NCI-H345 treated with DMSO at 0.1 percent for 48 hours (cell line): ENCODE measurements at regions not wholly inside any gene's neighbourhood (a gene's known extent, or its start where the extent isn't known, plus 50 kb on each side); places are given as distances from the start of the nearest gene placed in this dataset.

ENCODE experiments used
- DNase-seq: peaks from one replicate; lab custom pipeline; 2025; ENCODE audit not compliant: unreplicated experiment; lab: John Stamatoyannopoulos, UW

DNA sequence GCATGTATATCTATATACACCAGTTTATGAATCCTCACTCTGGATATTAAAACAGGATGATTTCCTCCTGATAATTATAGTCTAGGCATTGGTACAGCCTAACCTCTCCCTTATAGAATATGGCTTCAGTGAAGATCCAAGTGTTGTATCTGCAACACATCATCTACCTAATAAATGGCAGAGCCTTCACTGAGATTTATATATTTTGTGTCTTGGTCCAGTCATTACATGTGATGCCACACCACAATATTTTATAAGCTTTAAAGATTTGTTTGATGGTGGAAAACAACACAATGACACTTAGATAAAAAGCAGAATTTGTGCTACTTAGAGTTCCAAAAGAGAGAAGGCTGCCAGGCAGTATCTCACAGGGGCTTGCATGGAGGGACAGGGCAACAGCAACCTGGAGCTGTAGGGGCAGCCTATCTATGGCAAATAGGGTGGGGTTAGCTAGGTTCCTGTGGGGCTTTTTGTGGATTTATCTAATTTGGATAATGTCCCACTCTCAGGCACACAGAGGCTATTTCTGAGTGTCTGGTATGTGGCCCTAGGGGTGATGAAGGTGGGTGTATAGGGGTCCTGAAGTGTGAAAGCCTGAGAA is 1736.7 kb upstream of the PRR20A start:
- DNase-seq: no peak

DNA sequence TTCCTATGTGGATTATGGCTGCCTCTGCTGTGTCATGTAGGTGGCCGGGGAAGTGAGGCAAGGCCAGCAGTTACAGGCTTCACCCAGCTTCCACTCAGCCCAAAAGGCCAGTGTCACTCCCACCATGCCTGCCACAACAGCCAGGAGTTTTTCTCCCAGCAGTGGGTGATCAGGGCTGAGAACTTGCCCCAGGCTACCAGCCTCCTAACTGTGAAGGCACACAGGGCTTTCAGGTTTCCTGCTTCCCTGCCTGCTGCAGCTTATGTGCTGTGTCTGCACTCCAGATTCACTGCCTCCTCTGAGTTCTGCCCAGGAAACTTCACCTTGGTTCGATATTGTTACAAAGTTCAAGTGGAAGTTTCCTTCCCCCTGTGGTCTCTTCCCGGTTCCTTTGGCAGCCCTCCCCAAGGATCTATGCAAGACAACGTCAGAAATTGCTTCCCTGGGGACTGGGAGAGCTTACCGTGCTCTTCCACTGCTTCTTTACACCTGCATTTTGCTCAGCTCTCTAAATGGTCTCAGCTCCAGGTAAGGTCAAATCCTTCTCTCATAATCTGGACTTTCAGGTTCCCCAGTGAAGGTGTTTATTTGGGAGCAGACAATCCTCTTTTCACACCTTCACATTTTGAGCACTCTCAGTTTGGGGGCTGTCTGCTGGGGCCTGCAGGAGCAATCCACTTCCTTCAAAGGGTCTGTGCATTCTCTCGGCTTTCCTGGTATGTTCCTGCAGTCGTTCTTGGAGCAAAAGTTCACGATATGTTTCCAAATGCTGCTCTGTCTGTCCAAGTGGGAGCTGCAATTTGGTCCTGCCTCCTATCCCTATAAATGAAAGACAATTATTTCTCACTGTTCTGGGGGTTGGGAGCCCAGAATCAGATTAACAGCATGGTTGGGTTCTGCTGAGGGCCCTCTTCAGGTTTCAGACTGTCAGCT is 1730.1 kb upstream of the PRR20A start:
- no peak for DNase-seq

DNA sequence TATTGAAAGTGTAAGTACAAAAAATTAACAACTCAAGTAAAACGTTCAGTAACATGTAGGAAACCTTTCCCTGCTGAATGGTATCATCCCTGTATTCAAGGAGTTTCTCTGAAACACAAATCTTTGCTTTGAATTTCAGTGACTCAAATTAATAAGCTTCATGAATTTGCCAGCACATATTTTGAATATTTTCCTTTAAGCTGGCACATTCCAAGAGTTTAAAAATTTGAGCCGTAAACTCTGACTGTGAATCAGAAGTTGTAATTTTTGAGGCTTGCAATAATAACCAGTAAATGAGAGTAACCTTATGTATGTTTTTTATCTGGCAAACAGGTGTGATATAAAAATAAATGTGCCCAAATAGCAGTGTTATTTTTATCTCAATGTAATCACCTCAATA is 1722.6 kb upstream of the PRR20A start:
- DNase-seq: no peak

DNA sequence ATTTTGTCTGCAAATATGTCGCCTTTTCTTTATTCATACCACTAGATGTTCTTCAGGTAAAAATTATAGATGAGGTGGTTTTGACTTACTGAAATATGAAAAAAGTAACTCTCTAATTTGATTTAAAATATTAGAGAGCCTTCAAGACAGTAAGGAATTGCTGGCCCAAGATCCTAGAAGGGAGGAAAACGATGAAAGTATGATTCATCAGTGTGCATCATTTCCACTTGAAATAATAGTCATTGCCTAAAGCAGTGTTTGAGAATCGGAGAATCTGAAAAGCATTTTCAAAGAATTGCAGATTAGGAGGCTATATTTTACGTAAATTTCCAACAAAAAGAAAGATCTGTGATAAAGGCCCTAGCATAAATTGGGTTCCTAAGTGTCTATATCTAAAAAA is 1707.9 kb upstream of the PRR20A start:
- no peak for DNase-seq

DNA sequence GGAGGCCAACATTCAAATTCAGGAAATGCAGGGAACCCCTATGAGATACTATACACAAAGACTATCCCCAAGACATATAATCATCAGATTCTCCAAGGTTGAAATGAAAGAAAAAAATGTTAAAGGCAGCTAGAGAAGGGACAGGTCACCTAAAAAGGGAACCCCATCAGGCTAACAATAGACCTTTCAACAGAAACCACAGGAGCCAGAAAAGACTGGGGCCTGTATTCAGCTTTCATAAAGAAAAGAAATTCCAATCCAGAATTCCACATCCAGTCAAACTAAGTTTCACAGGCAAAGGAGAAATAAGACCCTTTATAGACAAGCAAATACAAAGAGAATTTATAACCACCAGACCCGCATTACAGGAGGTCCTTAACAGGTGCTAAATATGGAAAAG is 1703.6 kb upstream of the PRR20A start:
- DNase-seq: no peak

DNA sequence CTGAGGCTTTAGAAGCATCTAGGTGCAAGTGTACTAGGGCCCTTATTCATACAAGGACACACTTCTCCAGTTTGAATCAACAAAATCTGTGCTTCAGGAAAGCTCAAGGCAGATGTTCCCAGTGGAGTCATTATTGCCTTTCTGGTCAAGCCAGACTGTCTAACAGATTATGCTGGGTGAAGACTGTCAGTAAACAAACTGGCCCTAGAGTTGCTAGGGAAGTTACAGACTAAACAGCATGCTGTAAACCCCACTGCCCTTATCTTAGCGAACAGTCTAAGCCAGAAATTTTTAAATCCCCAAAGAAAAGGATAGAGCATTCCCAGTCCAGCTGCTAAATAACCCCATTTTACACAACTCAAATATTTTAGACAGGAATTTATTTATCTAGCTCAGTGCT is 1701.3 kb upstream of the PRR20A start:
- DNase-seq: no peak

DNA sequence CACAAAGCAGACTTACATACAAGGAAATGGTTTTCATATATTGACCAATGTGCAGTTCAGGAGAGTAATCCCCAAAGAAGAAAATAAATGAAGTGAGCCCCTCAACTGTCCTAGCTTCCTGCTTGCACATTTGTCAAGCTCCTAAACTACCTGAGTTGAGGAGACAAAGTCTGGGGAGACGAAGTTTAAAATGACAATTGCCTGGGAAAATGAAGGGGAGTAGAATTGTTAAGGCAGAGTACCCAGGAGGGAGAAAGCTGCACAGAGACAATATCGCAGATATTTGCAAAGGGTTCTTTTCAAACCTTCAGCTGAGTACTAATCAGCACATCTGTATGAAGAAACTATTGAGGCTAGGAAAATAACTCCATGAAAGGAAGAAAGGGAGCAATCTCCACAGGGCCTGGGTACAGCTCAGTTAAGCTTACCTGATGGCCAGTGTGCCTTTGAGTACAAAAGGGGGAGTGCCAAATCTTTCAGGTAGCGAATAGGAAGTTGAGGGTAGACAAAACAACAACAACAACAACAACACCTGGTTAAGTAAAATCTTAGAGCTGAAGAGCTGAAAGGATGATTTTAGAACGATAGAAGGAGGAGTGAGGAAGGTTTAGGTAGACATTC is 1700.1 kb upstream of the PRR20A start:
- DNase-seq: no peak

DNA sequence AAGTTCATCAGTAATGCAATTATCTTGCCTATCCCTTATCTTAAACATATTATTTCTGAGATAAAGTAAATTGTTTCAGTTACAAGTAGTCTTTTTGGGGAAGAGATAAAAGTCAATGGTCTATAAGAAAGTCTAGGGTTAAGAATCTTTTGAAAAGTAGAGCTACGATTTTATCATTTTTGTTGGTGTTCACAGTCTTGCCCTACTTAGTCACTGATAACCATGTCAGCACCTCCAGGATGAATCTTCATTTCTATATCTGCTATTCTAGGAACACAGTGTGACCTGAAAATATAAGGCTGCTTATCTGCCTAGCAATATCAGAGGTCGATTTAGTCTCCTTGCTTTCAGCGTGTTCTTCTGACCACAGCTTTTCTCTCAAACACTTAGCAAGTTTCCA is 1676.5 kb upstream of the PRR20A start:
- no peak for DNase-seq

DNA sequence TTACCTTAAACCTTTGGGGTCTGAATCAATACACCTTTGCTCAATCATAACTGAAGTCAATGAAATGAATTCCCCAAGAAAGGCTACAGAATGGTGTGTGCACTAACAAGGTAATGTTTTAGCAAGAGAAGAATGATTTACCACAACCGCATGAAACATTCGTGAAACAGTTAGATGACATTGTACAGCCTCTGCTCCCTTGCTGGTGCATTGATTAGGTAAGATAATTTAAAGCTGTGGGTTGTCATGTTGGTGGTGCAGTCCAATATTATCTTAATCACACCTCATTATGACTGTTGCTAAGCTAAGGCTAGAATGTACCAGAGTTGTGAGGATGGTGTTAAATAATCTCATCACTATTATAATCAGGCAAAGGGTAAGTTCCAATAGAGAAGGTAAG is 1673.2 kb upstream of the PRR20A start:
- DNase-seq: no peak

DNA sequence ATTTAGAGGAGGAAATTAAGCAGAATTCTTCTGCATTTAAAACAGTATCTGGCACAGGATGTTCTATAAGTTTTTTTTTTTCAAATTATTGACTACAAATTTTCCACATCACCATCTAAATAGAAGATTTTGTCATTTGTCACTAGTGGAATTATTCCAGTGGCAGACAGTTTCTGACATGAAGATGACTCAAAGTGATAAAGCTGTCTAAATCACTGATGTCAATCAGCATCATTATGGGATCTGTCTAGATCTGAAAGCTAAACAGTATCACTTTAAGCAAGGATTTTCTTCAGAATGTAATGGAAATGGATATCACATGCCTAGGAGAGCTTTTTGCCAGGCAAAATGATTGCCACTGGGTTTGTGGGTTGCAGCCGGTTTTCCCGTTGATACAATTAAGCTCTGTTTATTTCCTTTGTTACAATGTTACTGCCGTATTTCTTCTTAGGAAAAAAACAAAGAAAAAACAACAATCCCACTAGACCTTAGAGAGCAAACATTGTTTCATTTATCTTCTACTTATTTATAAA is 1657.0 kb upstream of the PRR20A start:
- no peak for DNase-seq

DNA sequence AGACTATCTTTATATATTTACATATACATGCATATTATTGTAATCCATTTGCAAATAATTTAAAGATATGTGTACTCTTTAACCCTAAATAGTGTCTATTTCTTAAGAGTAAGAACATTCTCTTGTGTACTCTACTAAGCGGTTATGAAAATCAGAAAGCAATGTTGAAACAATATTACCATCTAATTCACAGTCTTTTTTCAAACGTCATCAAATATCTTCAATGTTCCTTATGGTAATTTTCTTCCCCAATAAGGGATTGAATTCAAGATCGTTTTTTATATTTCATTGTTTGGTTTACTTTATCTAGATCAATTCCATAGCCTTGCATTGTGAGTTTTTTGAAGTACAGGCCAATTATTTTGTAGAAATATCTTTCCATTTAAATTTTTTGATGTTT is 1647.4 kb upstream of the PRR20A start:
- no peak for DNase-seq

DNA sequence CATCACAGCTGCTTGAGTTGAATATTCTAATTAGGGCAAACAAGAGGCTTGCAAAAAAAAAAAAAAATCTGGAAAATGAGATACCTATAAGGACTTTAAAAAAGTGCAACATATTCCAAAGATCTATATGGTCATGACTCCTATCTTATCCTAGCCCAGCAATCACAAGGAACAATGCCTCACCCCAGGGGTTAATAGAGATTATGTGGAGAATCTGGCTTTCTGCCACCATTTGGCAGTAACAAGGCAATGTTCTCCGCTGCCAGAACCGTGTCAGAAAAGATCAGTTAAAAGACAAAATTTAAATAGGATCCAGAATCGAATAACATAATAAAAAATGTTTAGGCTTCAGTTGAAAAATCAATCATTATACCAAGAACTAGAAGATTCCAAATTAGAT is 1643.2 kb upstream of the PRR20A start:
- no peak for DNase-seq

DNA sequence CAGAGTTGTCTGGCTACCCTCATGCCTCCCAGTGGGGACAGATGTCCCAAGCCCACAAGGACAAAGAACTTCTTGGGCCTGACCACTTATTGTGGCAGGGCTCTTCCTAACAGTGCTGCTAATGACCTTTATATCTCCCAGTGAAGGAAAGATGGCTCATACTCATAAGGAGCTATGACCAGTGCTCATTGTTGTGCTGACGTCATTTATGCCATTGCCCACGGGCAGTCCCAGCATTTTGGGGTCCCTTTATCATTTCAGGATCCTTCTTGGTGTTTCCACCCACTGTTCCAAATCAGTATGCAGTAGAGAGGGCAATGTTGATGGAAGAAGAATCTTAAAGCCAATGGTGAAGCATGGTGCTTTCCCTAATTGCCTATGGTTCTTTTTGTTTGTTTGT is 1640.0 kb upstream of the PRR20A start:
- DNase-seq: no peak

DNA sequence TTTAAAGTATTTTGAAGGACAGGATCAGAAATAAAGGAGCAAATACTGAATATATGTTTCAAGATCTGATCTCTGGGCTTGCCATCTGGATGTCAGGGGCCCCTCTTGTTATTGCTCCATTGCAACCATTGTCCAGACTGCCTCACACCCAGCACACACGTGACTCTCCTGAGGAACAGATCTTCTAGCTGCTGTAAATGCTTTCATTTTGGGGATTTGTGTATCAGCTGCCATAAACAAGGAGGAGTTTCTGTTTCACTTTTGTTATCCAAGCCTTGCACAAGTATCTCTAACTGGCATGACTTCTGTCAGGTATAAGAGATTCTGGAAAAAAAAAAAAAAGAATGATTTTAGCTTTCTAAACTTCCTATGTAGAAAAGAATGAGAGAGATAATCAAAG is 1624.1 kb upstream of the PRR20A start:
- DNase-seq: no peak

DNA sequence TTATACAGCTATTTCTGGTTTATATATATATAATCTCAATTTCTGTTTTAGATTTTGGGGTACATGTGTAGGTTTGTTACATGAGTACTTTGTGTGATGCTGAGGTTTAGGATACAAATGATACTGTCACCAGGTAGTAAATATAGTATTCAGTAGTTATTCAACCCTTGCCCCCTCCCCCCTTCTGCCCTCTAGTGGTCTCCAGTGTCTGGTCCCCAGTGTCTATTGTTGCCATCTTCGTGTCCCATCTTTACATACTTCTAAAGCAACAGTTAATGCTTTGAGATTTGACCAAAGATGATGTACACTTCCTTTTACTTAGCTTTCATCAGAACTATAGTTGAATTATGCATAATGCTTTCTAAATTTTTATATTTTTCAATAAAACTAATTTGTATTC is 1623.4 kb upstream of the PRR20A start:
- no peak for DNase-seq

DNA sequence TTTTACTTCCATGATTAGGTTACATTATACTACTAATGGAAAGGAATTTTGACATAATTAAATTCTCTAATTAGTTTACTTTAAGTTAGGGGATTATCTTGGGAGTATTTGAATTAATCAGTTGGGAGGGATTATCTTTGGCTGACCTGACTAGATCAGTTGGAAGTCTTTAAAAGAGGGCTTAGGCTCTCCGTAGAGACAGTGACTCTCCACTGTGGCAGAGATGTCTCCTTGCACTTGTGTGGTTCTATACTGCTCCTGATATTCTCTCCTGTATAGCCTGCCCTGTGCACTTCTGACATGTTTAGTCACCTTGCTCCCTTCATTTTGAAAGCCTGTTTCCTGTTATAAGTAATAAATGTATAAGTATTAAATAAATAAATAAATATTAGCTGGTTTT is 1612.3 kb upstream of the PRR20A start:
- DNase-seq: no peak

DNA sequence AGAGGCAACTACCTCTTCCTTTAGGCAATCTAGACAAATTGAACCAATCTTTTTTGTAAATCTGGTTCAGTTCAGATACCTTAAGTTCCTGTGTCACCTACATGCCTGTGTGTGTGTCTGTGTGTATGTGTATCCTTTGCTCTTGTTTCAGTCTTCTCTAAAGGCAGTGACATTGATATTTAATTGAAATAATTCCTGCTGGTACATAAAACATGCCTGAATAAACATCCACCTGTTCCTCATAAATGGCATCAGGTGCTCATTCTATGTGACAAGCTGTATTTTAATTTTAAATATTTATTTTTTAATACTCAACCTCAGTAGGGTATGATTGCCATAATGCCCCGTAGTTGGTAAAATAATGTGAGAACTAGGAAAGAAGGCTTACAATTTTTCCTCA is 1606.4 kb upstream of the PRR20A start:
- DNase-seq: no peak

DNA sequence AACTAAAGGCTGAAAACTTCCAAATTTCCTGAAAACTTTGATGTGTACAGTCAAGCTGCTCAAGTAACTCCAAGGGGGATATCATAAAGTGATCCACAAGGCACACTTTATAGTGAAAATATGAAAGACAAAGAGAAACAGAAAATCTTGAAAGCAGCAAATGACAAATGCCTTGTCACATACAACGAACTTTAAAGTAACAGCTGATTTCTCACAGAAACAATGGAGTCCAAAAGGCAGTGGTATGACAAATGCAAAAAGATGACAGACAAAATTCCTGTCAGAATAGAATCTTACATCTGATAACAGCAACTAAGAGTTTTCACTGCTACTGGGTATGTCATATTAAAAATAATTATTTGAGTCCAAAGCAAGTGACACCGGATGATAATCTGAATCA is 1602.3 kb upstream of the PRR20A start:
- DNase-seq: no peak

DNA sequence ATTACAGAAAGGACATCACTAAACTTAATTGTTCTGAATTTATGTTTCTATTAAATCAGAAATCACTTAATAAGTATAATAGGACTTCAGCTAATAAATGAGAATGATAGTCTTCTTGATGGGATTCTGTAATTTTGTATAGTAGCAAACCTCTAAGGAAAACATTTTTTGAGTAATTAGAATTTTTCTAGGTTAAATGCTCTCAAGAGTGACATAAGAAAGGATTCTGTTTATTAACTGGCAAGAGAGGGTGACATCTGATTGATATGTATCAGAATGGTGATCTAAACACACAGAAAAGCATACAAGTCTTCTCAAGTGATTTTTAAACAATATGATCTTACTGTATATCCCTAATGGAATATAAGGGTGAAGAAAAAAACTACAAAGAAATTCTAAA is 1597.7 kb upstream of the PRR20A start:
- no peak for DNase-seq

DNA sequence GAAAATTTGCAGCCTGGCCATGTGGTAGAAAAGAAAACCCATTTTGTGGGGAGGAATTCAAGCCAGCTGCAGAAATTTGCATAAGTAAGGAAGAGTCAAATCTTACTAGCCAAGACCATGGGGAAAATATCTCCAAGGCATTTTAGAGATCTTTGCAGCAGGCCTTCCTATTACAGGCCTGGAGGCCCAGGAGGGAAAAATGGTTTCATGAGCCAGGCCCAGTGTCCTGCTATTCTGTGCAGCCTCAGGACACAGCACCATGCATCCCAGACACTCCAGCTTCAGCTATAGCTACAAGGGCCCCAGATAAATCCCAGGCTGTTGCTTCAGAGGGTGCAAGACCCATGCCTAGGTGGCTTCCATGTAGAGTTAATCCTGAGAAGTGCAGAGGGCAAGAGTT is 1590.1 kb upstream of the PRR20A start:
- no peak for DNase-seq

DNA sequence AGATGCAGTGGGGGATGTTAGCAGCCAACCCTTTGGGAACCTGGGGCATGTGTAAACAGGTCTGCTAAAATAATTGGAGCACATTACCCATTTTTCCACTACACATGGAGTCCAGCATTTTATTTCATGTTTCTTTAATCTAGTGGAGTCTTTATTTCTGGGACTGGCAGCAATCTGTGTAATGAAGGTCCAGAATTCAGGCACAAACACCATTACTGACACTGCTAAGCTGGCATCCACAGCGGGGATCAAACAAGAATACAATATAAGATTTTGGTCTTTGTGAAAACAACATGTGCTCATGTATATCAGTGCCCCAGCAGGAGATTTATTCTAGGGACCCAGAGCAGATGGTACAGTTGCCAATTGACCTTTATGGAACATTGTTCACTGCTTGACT is 1587.0 kb upstream of the PRR20A start:
- DNase-seq: peak; percentile 78

DNA sequence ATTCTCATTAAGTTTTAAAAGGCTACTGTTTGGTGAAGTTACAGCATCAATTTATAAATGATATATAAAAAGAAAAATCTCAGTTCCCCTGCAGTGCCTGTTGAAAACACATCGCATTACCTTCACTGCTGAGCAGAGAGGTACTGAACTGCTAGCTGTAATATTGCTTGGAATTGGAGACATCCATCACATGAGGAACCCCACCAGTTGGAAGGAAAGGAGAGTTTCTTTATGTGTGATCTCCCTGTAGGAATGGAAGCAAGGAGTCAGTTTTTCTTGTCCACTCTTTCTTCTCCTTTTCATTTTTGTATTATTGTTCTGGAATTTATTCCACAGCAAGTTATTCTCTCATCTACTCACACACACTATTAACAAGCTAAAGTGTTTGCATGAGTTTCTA is 1586.0 kb upstream of the PRR20A start:
- DNase-seq: no peak
